ENCODE measurements at regions not wholly inside any gene's neighbourhood (a gene's known extent, or its start where the extent isn't known, plus 50 kb on each side); places are given as distances from the start of the nearest gene placed in this dataset.

DNA sequence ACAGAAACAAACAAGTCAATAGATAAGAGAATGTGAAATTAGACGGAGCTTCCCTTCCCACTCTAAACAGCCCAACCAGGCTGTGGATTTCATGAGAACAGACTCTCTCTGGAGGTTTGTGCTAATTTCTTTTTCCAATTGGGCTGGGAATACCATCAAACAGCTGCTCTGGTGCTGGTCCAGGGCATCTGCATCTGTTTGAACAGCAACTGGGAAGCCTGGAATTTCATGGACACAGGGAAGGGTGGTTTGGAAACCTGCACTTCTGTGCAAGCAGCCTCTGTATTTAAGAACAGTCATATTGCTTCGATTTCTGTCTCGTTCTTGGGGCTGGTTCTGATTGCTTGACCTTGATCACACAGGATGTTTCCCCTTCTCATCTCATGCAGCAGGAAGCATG lies 88.7 kb downstream of the FOXL1 start:
- TF ChIP-seq, protein P1, sequence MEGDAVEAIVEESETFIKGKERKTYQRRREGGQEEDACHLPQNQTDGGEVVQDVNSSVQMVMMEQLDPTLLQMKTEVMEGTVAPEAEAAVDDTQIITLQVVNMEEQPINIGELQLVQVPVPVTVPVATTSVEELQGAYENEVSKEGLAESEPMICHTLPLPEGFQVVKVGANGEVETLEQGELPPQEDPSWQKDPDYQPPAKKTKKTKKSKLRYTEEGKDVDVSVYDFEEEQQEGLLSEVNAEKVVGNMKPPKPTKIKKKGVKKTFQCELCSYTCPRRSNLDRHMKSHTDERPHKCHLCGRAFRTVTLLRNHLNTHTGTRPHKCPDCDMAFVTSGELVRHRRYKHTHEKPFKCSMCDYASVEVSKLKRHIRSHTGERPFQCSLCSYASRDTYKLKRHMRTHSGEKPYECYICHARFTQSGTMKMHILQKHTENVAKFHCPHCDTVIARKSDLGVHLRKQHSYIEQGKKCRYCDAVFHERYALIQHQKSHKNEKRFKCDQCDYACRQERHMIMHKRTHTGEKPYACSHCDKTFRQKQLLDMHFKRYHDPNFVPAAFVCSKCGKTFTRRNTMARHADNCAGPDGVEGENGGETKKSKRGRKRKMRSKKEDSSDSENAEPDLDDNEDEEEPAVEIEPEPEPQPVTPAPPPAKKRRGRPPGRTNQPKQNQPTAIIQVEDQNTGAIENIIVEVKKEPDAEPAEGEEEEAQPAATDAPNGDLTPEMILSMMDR (IDR thresholded peaks at IDR 0.05; ENCODE audit: borderline replicate concordance, extremely low read depth, low read length, poor library complexity, severe bottlenecking), result no peak
- TF ChIP-seq EZH2 (IDR thresholded peaks at IDR 0.05; ENCODE audit: borderline replicate concordance, low read depth, low read length, severe bottlenecking), result no peak
